NCI-H524 treated with DMSO at 0.1 percent for 48 hours (cell line): ENCODE measurements at regions not wholly inside any gene's neighbourhood (a gene's known extent, or its start where the extent isn't known, plus 50 kb on each side); places are given as distances from the start of the nearest gene placed in this dataset.
"Not testable (repeated sequence)": the region's sequence is repeated elsewhere in the genome, so short reads cannot be mapped to it uniquely, and the experiment has no call there.

Source experiments
- DNase-seq: peaks from one replicate; lab custom pipeline; 2025; lab: John Stamatoyannopoulos, UW

GRCh38 chrX:27404366-27404765 lies 58.8 kb downstream of the PPP4R3C start:
- DNase-seq, result no peak

GRCh38 chrX:27399146-27399456 lies 64.0 kb downstream of the PPP4R3C start:
- no peak for DNase-seq

- DNase-seq, result no peak
These were observed 71.5 kb downstream of the PPP4R3C start for GRCh38 chrX:27391623-27392022.

GRCh38 chrX:27381419-27381818 lies 81.7 kb downstream of the PPP4R3C start:
- no peak for DNase-seq

GRCh38 chrX:27380163-27380845 lies 82.8 kb downstream of the PPP4R3C start:
- no peak for DNase-seq

GRCh38 chrX:27354021-27354420 lies 109.1 kb downstream of the PPP4R3C start:
- no peak for DNase-seq

- no peak for DNase-seq
These were observed 112.7 kb downstream of the PPP4R3C start for GRCh38 chrX:27350476-27350875.

GRCh38 chrX:27336466-27337091 lies 126.6 kb downstream of the PPP4R3C start:
- DNase-seq, result no peak

GRCh38 chrX:27321632-27322031 lies 141.5 kb downstream of the PPP4R3C start:
- no peak for DNase-seq

GRCh38 chrX:27309406-27309805 lies 153.7 kb downstream of the PPP4R3C start:
- DNase-seq, result no peak

GRCh38 chrX:27307546-27307945 lies 155.6 kb downstream of the PPP4R3C start:
- no peak for DNase-seq

- not testable (repeated sequence) for DNase-seq
These were observed 170.6 kb downstream of the PPP4R3C start for GRCh38 chrX:27292552-27292951.

GRCh38 chrX:27276751-27277150 lies 186.4 kb downstream of the PPP4R3C start:
- DNase-seq, result no peak

- no peak for DNase-seq
These were observed 208.5 kb downstream of the PPP4R3C start for GRCh38 chrX:27254656-27255055.

GRCh38 chrX:27251369-27251768 lies 211.8 kb downstream of the PPP4R3C start:
- no peak for DNase-seq

GRCh38 chrX:27242581-27242980 lies 220.6 kb downstream of the PPP4R3C start:
- no peak for DNase-seq

GRCh38 chrX:27241981-27242380 lies 221.2 kb downstream of the PPP4R3C start:
- no peak for DNase-seq

GRCh38 chrX:27240042-27240441 lies 223.1 kb downstream of the PPP4R3C start:
- DNase-seq, result not testable (repeated sequence)

GRCh38 chrX:27236681-27237080 lies 226.5 kb downstream of the PPP4R3C start:
- no peak for DNase-seq

GRCh38 chrX:27229721-27230120 lies 233.4 kb downstream of the PPP4R3C start:
- no peak for DNase-seq

GRCh38 chrX:27222661-27223060 lies 240.5 kb downstream of the PPP4R3C start:
- no peak for DNase-seq

- peak; percentile 18 for DNase-seq
These were observed 276.5 kb downstream of the PPP4R3C start for GRCh38 chrX:27186671-27187070.

- no peak for DNase-seq
These were observed 299.9 kb downstream of the PPP4R3C start for GRCh38 chrX:27163236-27163635.

- DNase-seq, result no peak
These were observed 300.6 kb downstream of the PPP4R3C start for GRCh38 chrX:27162496-27162895.
